HepG2 (cell line): ENCODE measurements at regions not wholly inside any gene's neighbourhood (a gene's known extent, or its start where the extent isn't known, plus 50 kb on each side); places are given as distances from the start of the nearest gene placed in this dataset.

ENCODE experiments used
- ATAC-seq: fragments of 200-7000 bp; cut with Tn5 transposase; 3 replicates; pipeline ENCODE4 v1.9.1; 2020; ENCODE audit warnings: mild to moderate bottlenecking, moderate library complexity
- BruUV-seq: library from RNA; stranded (reverse); fragments of 400-500 nt; replicated peaks from 2 replicates; lab custom pipeline; 2021; lab: Mats Ljungman, UMichigan
- CTCF ChIA-PET: fragments of 300-600 bp; formaldehyde crosslinking; extraction: SDS; loops from one replicate; lab custom pipeline; 2021; ENCODE audit warnings: low total read pairs, inconsistent platforms, low intra/inter-chr PET ratio; lab: Yijun Ruan, JAX
- POLR2A ChIA-PET: fragments of 350-600 bp; sonication (Branson Sonifier 250); formaldehyde crosslinking; loops from one replicate; lab custom pipeline; 2020; ENCODE audit warnings: antibody characterized with exemption, inconsistent platforms; lab: Yijun Ruan, JAX
- DNase-seq: peaks from one replicate; pipeline ENCODE4 v3.0.0-alpha.2; 2015; ENCODE audit warnings: low spot score
- FAIRE-seq: peaks from 3 replicates; lab custom pipeline; 2011; peaks lifted over from hg19 to GRCh38; lab: Jason Lieb, UNC
- H2AFZ ChIP-seq: one replicate; pipeline ENCODE4 v1.6.1; 2011; ENCODE audit warnings: low read length, inconsistent platforms
- H3K27ac ChIP-seq: fragments of 300-600 bp; 3 replicates; pipeline ENCODE4 v1.8.0; 2011; ENCODE audit warnings: mixed run types, mild to moderate bottlenecking, mixed read lengths, low read length, inconsistent platforms; ENCODE audit not compliant: insufficient read depth; ENCODE audit errors: extremely low read length
- H3K27me3 ChIP-seq, 2 experiments: fragments of 200-600 bp in 1 of 2; 2 replicates in 1 of 2; 3 replicates in 1 of 2; pipeline versions ENCODE4 v1.6.0 to v1.8.0; 2011; ENCODE audit warnings: low read length in 2 of 2, mild to moderate bottlenecking in 2 of 2, moderate library complexity in 2 of 2, inconsistent platforms in 1 of 2; ENCODE audit not compliant: insufficient read depth in 2 of 2, control insufficient read depth in 1 of 2
- H3K36me3 ChIP-seq, 2 experiments: fragments of 200-600 bp in 1 of 2; replicated peaks in 1 of 2; 2 replicates in 1 of 2; 3 replicates in 1 of 2; pipeline versions ENCODE4 v1.5.1 to v1.8.0; 2011; ENCODE audit warnings: low read length in 2 of 2, inconsistent platforms in 1 of 2; ENCODE audit not compliant: insufficient read depth in 2 of 2, control insufficient read depth in 1 of 2
- H3K4me1 ChIP-seq: 2 replicates; pipeline ENCODE4 v1.5.1; 2012; ENCODE audit warnings: low read length, inconsistent platforms; ENCODE audit not compliant: insufficient read depth
- H3K4me2 ChIP-seq: 2 replicates; pipeline ENCODE4 v1.6.0; 2011; ENCODE audit warnings: low read depth, low read length, inconsistent platforms
- H3K4me3 ChIP-seq, 3 experiments: fragments of 200-600 bp in 1 of 3; sonication (generic), shearing (Covaris generic) in 1 of 3; replicated peaks in 1 of 3; 2 replicates each; pipeline ENCODE4 v1.5.1; 2011 to 2016; ENCODE audit warnings: low read length in 3 of 3, inconsistent platforms in 2 of 3, low read depth in 2 of 3, mild to moderate bottlenecking in 2 of 3, control low read depth in 1 of 3, mixed read lengths in 1 of 3; ENCODE audit not compliant: insufficient read depth in 1 of 3
- H3K79me2 ChIP-seq: one replicate; pipeline ENCODE4 v1.6.1; 2011; ENCODE audit warnings: low read length, inconsistent platforms; ENCODE audit not compliant: insufficient read depth
- H3K9ac ChIP-seq: 2 replicates; pipeline ENCODE4 v1.6.0; 2011; ENCODE audit warnings: mild to moderate bottlenecking, low read depth, low read length, inconsistent platforms; ENCODE audit not compliant: insufficient read depth
- H3K9me3 ChIP-seq: 2 replicates; pipeline ENCODE4 v1.5.1; 2012; ENCODE audit warnings: mild to moderate bottlenecking, low read length
- H4K20me1 ChIP-seq: 2 replicates; pipeline ENCODE4 v1.6.0; 2011; ENCODE audit warnings: inconsistent platforms, mild to moderate bottlenecking, low read length, moderate library complexity; ENCODE audit not compliant: insufficient read depth
- POLR2G ChIP-seq: fragments of 200-400 bp; formaldehyde crosslinking; IDR thresholded peaks from 2 replicates; pipeline ENCODE4 v1.6.1; 2018; ENCODE audit warnings: mild to moderate bottlenecking, low read depth, low read length, moderate library complexity
- SIN3B ChIP-seq: fragments of 150-350 bp; IDR thresholded peaks from 2 replicates; pipeline ENCODE4 v1.6.1; 2014; ENCODE audit warnings: low read length
- SSRP1 ChIP-seq: IDR thresholded peaks from 2 replicates; pipeline ENCODE4 v1.6.1; 2016; ENCODE audit warnings: control low read depth
- YEATS4 ChIP-seq: sonication (generic); formaldehyde crosslinking; IDR thresholded peaks from 2 replicates; pipeline ENCODE4 v1.4.0; 2020; ENCODE audit warnings: missing genetic modification reagents, borderline replicate concordance
- ZNF572 ChIP-seq: sonication (generic); formaldehyde crosslinking; IDR thresholded peaks from 2 replicates; pipeline ENCODE4 v1.5.1; 2020; ENCODE audit warnings: mild to moderate bottlenecking, missing genetic modification reagents
- WGBS: methylation state at CpG from one replicate; pipeline ENCODE4 v1.1.6; 2017; ENCODE audit warnings: low lambda C conversion rate; 5-methylcytosine and 5-hydroxymethylcytosine counted together
- in situ Hi-C: cut with HindIII; loops from 2 replicates; pipeline ENCODE4 v1.10.0; 2017; ENCODE audit warnings: low pct_unique_long_range_greater_than_20kb; ENCODE audit not compliant: extremely low pct_ligation_motif_present
- intact Hi-C: fragments of 100-400 bp; cut with micrococcal nuclease; formaldehyde crosslinking; loops from one replicate; pipeline ENCODE4 v1.10.0; 2022; ENCODE audit not compliant: unreplicated experiment
- TF ChIP-seq, protein P1 (sequence below): sonication (generic); formaldehyde crosslinking; IDR thresholded peaks from 2 replicates; pipeline ENCODE4 v1.4.0; 2020; ENCODE audit warnings: mild to moderate bottlenecking, missing genetic modification reagents
- TF ChIP-seq, protein P2 (sequence below): sonication (generic); formaldehyde crosslinking; IDR thresholded peaks from 2 replicates; pipeline ENCODE4 v1.5.1; 2020; ENCODE audit warnings: missing genetic modification reagents, mild to moderate bottlenecking, borderline replicate concordance

DNA sequence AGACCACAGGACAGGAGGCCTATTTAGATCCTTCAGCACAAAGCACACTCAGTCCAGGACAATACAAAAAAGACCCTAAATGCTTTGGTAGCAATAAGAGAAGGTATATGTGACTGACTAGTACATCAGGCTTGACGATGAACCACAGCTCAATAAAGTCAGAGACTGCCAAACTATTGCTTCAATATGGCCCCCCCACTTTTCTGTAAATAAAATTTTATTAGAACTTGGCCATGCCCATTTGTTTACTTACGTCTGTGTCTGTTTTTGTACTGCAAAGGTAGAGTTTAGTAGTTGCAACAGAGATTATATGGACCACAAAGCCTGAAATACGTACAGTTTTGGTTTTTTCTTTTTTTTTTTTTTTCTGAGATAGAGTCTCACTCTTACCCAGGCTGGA is 136.7 kb downstream of the IRS2 start (continued):
- TF ChIP-seq, protein P1, sequence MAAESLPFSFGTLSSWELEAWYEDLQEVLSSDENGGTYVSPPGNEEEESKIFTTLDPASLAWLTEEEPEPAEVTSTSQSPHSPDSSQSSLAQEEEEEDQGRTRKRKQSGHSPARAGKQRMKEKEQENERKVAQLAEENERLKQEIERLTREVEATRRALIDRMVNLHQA (CRISPR knock-in tag) = no peak
- TF ChIP-seq, protein P2, sequence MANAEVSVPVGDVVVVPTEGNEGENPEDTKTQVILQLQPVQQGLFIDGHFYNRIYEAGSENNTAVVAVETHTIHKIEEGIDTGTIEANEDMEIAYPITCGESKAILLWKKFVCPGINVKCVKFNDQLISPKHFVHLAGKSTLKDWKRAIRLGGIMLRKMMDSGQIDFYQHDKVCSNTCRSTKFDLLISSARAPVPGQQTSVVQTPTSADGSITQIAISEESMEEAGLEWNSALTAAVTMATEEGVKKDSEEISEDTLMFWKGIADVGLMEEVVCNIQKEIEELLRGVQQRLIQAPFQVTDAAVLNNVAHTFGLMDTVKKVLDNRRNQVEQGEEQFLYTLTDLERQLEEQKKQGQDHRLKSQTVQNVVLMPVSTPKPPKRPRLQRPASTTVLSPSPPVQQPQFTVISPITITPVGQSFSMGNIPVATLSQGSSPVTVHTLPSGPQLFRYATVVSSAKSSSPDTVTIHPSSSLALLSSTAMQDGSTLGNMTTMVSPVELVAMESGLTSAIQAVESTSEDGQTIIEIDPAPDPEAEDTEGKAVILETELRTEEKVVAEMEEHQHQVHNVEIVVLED (CRISPR knock-in tag) = no peak
- TF ChIP-seq YEATS4 = no peak

DNA sequence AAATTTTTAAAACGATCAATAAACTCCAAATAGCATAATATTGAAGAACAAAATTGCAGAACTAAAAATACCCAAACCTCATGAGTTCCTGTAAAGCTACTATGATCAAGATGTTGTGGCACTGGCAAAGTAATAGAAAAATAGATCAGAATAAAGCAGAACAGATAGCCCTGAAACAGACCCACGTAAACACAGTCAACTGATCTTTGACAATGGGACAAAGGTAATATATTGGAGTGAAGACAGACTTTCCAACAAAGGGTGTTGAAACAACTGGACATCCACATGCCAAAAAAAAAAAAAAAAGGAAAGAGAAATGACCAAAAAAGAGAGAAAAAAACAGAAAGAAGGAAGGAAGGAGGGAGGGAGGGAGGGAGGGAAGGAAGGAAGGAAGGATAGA is 138.7 kb downstream of the IRS2 start:
- BruUV-seq = no TSS peak
- ATAC-seq = no peak
- FAIRE-seq = no peak
- DNase-seq = no peak
- WGBS = 2% methylated on average over 2 of the region's 2 CpGs
- H3K9me3 ChIP-seq = peaks cover 16% of the 10 kb centered on the region
- H3K36me3 ChIP-seq = no peaks in the 10 kb centered on the region
- no peak for TF ChIP-seq ZNF572 (CRISPR knock-in tag)
- TF ChIP-seq POLR2G = no peak
- TF ChIP-seq SSRP1 (CRISPR knock-in tag) = no peak
- no peaks in the 10 kb centered on the region for H4K20me1 ChIP-seq
- no peak overlapping the region for H3K4me3 ChIP-seq
- H3K4me1 ChIP-seq = no peaks in the 10 kb centered on the region
- H3K4me2 ChIP-seq = no peak overlapping the region
- CTCF ChIA-PET = no interaction called here
- H3K27ac ChIP-seq = no peak overlapping the region
- intact Hi-C loops = no loop called here
- no peak overlapping the region for H3K9ac ChIP-seq
- H3K27me3 ChIP-seq = no peaks in the 10 kb centered on the region
- in situ Hi-C loops = no loop called here
- H2AFZ ChIP-seq = no peak overlapping the region
- POLR2A ChIA-PET = no interaction called here
- H3K79me2 ChIP-seq = no peaks in the 10 kb centered on the region

DNA sequence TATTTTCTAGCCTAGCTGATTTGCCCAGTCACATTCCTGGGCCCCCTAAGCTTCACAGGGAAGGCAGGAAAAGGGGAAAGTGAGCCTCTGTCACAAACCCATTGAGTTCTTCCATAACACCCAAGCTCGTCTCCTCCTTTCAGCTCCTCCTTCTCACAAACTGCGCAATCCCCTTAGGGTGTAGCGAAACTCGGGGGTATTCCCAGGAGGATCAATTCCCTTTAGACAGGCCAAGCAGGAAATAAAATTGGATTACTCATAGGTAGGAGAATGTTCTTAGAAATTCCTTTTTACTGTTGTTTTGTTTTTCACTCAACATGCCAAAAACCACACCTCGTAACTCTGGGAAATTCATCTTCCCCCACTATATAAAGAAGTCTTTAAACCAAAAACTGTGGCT is 139.3 kb downstream of the IRS2 start:
- CTCF ChIA-PET = no interaction called here
- in situ Hi-C loops (no loop called here), intact Hi-C loops (no loop called here)
- POLR2A ChIA-PET = no interaction called here
- no peak overlapping the region for H2AFZ ChIP-seq
- WGBS = 35% methylated on average over 5 of the region's 5 CpGs
- H3K9me3 ChIP-seq = peaks cover 21% of the 10 kb centered on the region
- ATAC-seq (no peak), FAIRE-seq (no peak), DNase-seq (no peak)
- no peak for TF ChIP-seq SIN3B
- no peaks in the 10 kb centered on the region for H3K4me1 ChIP-seq
- no TSS peak for BruUV-seq
- H3K27me3 ChIP-seq = no peaks in the 10 kb centered on the region
- H3K9ac ChIP-seq = no peak overlapping the region
- H3K27ac ChIP-seq = no peak overlapping the region
- H3K36me3 ChIP-seq = no peaks in the 10 kb centered on the region
- no peaks in the 10 kb centered on the region for H3K79me2 ChIP-seq
- no peak overlapping the region for H3K4me3 ChIP-seq
- H4K20me1 ChIP-seq = no peaks in the 10 kb centered on the region
- no peak overlapping the region for H3K4me2 ChIP-seq
